CD4-positive, alpha-beta T cell (primary cell): ENCODE measurements at regions not wholly inside any gene's neighbourhood (a gene's known extent, or its start where the extent isn't known, plus 50 kb on each side); places are given as distances from the start of the nearest gene placed in this dataset.

Source experiments
- ATAC-seq: fragments of 200-7000 bp; cut with Tn5 transposase; one replicate; pipeline ENCODE4 v1.10.0; 2022; ENCODE audit warnings: mild to moderate bottlenecking; ENCODE audit not compliant: poor library complexity
- CTCF ChIA-PET: fragments of 350-600 bp; sonication (Branson Sonifier 250); formaldehyde crosslinking; loops from one replicate; lab custom pipeline; 2021; ENCODE audit warnings: antibody characterized with exemption, inconsistent platforms; lab: Charles Lee
- POLR2A ChIA-PET: fragments of 350-600 bp; sonication (Branson Sonifier 250); formaldehyde crosslinking; loops from one replicate; lab custom pipeline; 2021; ENCODE audit warnings: antibody characterized with exemption, inconsistent platforms; lab: Charles Lee
- DNase-seq, 14 experiments: peaks; one replicate each; pipeline ENCODE4 v3.0.0-alpha.2; 2013 to 2020; ENCODE audit warnings: mixed read lengths in 2 of 14
- H3K27ac ChIP-seq, 2 donors: one replicate each; pipeline versions ENCODE4 v1.5.1 to v1.7.0; 2013; ENCODE audit warnings: low read length in 2 of 2, low read depth in 1 of 2, mild to moderate bottlenecking in 1 of 2
- H3K27me3 ChIP-seq, 2 experiments: 1 replicate in 1 of 2; 2 replicates in 1 of 2; pipeline versions ENCODE4 v1.6.1 to v1.7.0; 2013; ENCODE audit warnings: low read length in 2 of 2, control low read depth in 1 of 2, mild to moderate bottlenecking in 1 of 2, moderate library complexity in 1 of 2; ENCODE audit not compliant: insufficient read depth in 2 of 2, control insufficient read depth in 1 of 2
- H3K36me3 ChIP-seq: one replicate; pipeline ENCODE4 v1.6.1; 2013; ENCODE audit warnings: low read length, control low read depth; ENCODE audit not compliant: insufficient read depth
- H3K4me1 ChIP-seq: one replicate; pipeline ENCODE4 v1.6.1; 2013; ENCODE audit warnings: low read length, control low read depth; ENCODE audit not compliant: insufficient read depth
- H3K4me3 ChIP-seq: one replicate; pipeline ENCODE4 v1.5.1; 2013; ENCODE audit warnings: mild to moderate bottlenecking, low read length, moderate library complexity
- H3K9me3 ChIP-seq, 2 experiments: 1 replicate in 1 of 2; 2 replicates in 1 of 2; pipeline versions ENCODE4 v1.6.1 to v1.7.0; 2013; ENCODE audit warnings: low read length in 2 of 2, mild to moderate bottlenecking in 2 of 2, control low read depth in 1 of 2, moderate library complexity in 1 of 2; ENCODE audit not compliant: control insufficient read depth in 1 of 2, insufficient read depth in 1 of 2
- H3K27ac Mint-ChIP-seq: one replicate; pipeline ENCODE4 v1.8.0; 2020; ENCODE audit warnings: mixed read lengths
- H3K27me3 Mint-ChIP-seq: one replicate; pipeline ENCODE4 v1.8.0; 2021; ENCODE audit warnings: mixed read lengths
- H3K36me3 Mint-ChIP-seq: one replicate; pipeline ENCODE4 v1.8.0; 2021; ENCODE audit warnings: low read depth, mixed read lengths
- H3K4me1 Mint-ChIP-seq: one replicate; pipeline ENCODE4 v1.8.0; 2021; ENCODE audit warnings: low read depth, mixed read lengths
- H3K4me3 Mint-ChIP-seq: one replicate; pipeline ENCODE4 v1.8.0; 2020; ENCODE audit warnings: mild to moderate bottlenecking, mixed read lengths
- H3K9me3 Mint-ChIP-seq: one replicate; pipeline ENCODE4 v1.8.0; 2020; ENCODE audit warnings: mixed read lengths
- intact Hi-C, 2 experiments: fragments of 100-400 bp; cut with DNase I in 1 of 2; cut with micrococcal nuclease in 1 of 2; formaldehyde crosslinking; loops; one replicate each; pipeline versions ENCODE4 v1.15.1 to v1.9.0; 2023 to 2025; cut with DNase I, micrococcal nuclease
- TF ChIP-seq, protein P1 (sequence below): fragments of 200-600 bp; IDR thresholded peaks from one replicate; pipeline ENCODE4 v1.8.0; 2022; ENCODE audit warnings: antibody characterized with exemption, mild to moderate bottlenecking

DNA sequence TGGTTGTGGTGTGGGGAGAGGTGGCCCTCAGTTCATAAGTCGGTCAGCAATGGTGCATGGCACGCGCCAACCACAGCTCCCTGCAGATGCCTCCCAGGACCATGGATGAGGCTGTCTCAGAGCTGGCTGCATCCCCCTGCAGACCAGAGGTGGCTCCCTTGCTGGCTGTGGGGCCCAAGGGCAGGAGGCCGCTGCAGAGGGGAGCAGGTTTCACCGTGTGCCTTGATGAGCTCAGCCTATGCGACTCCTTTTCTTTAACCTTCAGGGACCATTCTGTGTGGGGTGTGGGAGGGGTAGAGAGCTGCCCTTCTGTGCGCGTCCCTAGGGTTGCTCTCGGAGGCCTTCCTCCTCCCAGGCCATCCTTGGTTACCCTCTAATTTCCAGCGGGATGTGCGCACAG, 152.4 kb downstream of the ACTR3B start:
- Histone ChIP-seq H3K4me1 (no peaks in the 10 kb centered on the region), H3K9me3 (peaks cover 0 to 7% of the 10 kb centered on the region in 2 experiments), H3K27ac (no peak overlapping the region), H3K36me3 (no peaks in the 10 kb centered on the region), H3K4me3 (no peak overlapping the region), H3K27me3 (no peaks in the 10 kb centered on the region)
- ChIA-PET POLR2A (no interaction called here), CTCF (no interaction called here)
- ATAC-seq: no peak
- Mint-ChIP-seq H3K9me3 (no peaks in the 10 kb centered on the region), H3K36me3 (no peaks in the 10 kb centered on the region), H3K4me1 (no peaks in the 10 kb centered on the region), H3K27ac (no peak overlapping the region), H3K4me3 (no peak overlapping the region), H3K27me3 (no peaks in the 10 kb centered on the region)
- intact Hi-C loops: no loop called here
- DNase-seq: no peak
- TF ChIP-seq, protein P1, sequence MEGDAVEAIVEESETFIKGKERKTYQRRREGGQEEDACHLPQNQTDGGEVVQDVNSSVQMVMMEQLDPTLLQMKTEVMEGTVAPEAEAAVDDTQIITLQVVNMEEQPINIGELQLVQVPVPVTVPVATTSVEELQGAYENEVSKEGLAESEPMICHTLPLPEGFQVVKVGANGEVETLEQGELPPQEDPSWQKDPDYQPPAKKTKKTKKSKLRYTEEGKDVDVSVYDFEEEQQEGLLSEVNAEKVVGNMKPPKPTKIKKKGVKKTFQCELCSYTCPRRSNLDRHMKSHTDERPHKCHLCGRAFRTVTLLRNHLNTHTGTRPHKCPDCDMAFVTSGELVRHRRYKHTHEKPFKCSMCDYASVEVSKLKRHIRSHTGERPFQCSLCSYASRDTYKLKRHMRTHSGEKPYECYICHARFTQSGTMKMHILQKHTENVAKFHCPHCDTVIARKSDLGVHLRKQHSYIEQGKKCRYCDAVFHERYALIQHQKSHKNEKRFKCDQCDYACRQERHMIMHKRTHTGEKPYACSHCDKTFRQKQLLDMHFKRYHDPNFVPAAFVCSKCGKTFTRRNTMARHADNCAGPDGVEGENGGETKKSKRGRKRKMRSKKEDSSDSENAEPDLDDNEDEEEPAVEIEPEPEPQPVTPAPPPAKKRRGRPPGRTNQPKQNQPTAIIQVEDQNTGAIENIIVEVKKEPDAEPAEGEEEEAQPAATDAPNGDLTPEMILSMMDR: no peak

DNA sequence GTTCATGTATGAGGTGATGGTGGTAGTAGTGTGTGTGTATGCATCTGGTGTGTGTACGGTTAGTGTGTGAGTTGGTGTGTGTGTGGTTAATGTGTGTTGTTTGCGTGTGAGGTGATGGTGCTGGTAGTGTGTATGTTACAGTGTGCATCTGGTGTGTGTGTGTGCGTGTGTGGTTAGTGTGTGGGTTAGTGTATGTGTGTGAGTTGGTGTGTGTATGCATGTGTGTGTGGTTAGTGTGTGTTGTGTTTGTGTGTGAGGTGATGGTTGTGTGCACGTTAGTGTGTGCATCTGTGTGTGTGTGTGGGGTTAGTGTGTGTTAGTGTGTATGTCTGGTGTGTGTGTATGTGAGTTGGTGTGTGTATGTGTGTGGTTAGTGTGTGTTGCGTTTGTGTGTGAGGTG, 153.0 kb downstream of the ACTR3B start:
- POLR2A ChIA-PET: no interaction called here
- H3K36me3 Mint-ChIP-seq: no peaks in the 10 kb centered on the region
- H3K27me3 ChIP-seq: no peaks in the 10 kb centered on the region
- DNase-seq: no peak
- H3K4me3 Mint-ChIP-seq: no peak overlapping the region
- CTCF ChIA-PET: no interaction called here
- H3K4me3 ChIP-seq: no peak overlapping the region
- TF ChIP-seq, protein P1: no peak
- no peak overlapping the region for H3K27ac ChIP-seq
- no peak for ATAC-seq
- H3K36me3 ChIP-seq: no peaks in the 10 kb centered on the region
- peaks cover 0 to 7% of the 10 kb centered on the region in 2 experiments for H3K9me3 ChIP-seq
- intact Hi-C loops: no loop called here
- H3K27ac Mint-ChIP-seq: no peak overlapping the region
- no peaks in the 10 kb centered on the region for H3K9me3 Mint-ChIP-seq
- no peaks in the 10 kb centered on the region for H3K4me1 ChIP-seq
- H3K27me3 Mint-ChIP-seq: no peaks in the 10 kb centered on the region
- no peaks in the 10 kb centered on the region for H3K4me1 Mint-ChIP-seq

DNA sequence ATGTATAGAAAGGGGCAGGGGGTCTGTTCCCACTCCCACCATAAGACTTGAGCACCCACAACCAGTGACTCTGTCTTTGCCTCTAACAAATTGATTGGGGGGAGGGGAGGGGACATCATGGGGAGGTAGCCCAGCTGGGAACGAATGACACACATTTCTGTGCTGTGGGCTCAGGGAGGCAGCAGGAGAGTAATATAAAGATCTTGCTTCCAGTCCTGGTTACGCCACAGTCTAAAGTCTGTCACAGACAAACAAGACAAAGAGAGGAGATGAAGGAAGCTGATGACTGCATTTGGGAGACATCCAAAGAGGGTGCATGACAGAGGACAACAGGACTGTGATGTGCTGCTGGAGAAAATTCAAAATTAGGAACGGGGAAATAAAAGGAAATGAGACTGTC, 153.9 kb downstream of the ACTR3B start:
- Mint-ChIP-seq H3K4me1 (no peaks in the 10 kb centered on the region), H3K9me3 (no peaks in the 10 kb centered on the region), H3K27me3 (no peaks in the 10 kb centered on the region), H3K4me3 (no peak overlapping the region), H3K36me3 (no peaks in the 10 kb centered on the region), H3K27ac (no peak overlapping the region)
- DNase-seq: no peak
- no peak overlapping the region for H3K4me3 ChIP-seq
- no peak overlapping the region for H3K27ac ChIP-seq
- H3K4me1 ChIP-seq: no peaks in the 10 kb centered on the region
- intact Hi-C loops: no loop called here
- ChIA-PET POLR2A (no interaction called here), CTCF (no interaction called here)
- TF ChIP-seq, protein P1: no peak
- no peaks in the 10 kb centered on the region for H3K36me3 ChIP-seq
- ATAC-seq: no peak
- H3K9me3 ChIP-seq: peaks cover 0 to 7% of the 10 kb centered on the region in 2 experiments
- H3K27me3 ChIP-seq: no peaks in the 10 kb centered on the region
